WTC11 (cell line): ENCODE measurements at regions not wholly inside any gene's neighbourhood (a gene's known extent, or its start where the extent isn't known, plus 50 kb on each side); places are given as distances from the start of the nearest gene placed in this dataset.

Experiments used
- ATF1 ChIP-seq: sonication (generic); formaldehyde crosslinking; IDR thresholded peaks from 2 replicates; pipeline ENCODE4 v1.8.1; 2023; ENCODE audit warnings: mild to moderate bottlenecking, moderate library complexity, missing genetic modification reagents
- CREM ChIP-seq: sonication (generic); formaldehyde crosslinking; IDR thresholded peaks from 2 replicates; pipeline ENCODE4 v1.8.1; 2022; ENCODE audit warnings: mild to moderate bottlenecking, missing genetic modification reagents, moderate library complexity
- CTCF ChIP-seq: fragments of 200-600 bp; IDR thresholded peaks from 2 replicates; pipeline ENCODE4 v1.8.0; 2022; ENCODE audit warnings: antibody characterized with exemption
- SP1 ChIP-seq: sonication (generic); formaldehyde crosslinking; conservative IDR thresholded peaks from 2 replicates; pipeline ENCODE4 v1.8.1; 2022; ENCODE audit warnings: missing genetic modification reagents
- ZNF263 ChIP-seq: sonication (generic); formaldehyde crosslinking; IDR thresholded peaks from 2 replicates; pipeline ENCODE4 v1.8.1; 2022; ENCODE audit warnings: low read depth, mild to moderate bottlenecking, moderate library complexity, missing genetic modification reagents

- TF ChIP-seq CTCF, result no peak
- TF ChIP-seq ATF1 (CRISPR knock-in tag), result no peak
- no peak for TF ChIP-seq SP1
- TF ChIP-seq CREM, result no peak
- no peak for TF ChIP-seq ZNF263 (CRISPR knock-in tag)
Observed at GRCh38 chr3:144502402-144502801, 530.8 kb downstream of the DIPK2A start.
